G401.6 (cell line): ENCODE measurements at regions not wholly inside any gene's neighbourhood (a gene's known extent, or its start where the extent isn't known, plus 50 kb on each side); places are given as distances from the start of the nearest gene placed in this dataset.

Experiments
- FAIRE-seq: peaks from 2 replicates; lab custom pipeline; 2012; peaks lifted over from hg19 to GRCh38; lab: Jason Lieb, UNC

GRCh38 chr2:64769392-64770044 is 115.8 kb upstream of the SERTAD2 start:
- FAIRE-seq: no peak

- no peak for FAIRE-seq
These were observed 116.5 kb upstream of the SERTAD2 start for GRCh38 chr2:64770137-64770780.

- FAIRE-seq: no peak
These were observed 117.1 kb upstream of the SERTAD2 start for GRCh38 chr2:64770781-64771334.

GRCh38 chr2:64771737-64772136 is 118.0 kb upstream of the SERTAD2 start:
- FAIRE-seq: no peak

GRCh38 chr2:64773461-64774118 is 119.9 kb upstream of the SERTAD2 start:
- no peak for FAIRE-seq

GRCh38 chr2:64777841-64778240 is 124.1 kb upstream of the SERTAD2 start:
- FAIRE-seq: no peak

- no peak for FAIRE-seq
These were observed 125.5 kb upstream of the SERTAD2 start for GRCh38 chr2:64779117-64779690.

GRCh38 chr2:64780041-64780440 is 126.3 kb upstream of the SERTAD2 start:
- no peak for FAIRE-seq

- no peak for FAIRE-seq
These were observed 128.1 kb upstream of the SERTAD2 start for GRCh38 chr2:64781711-64782390.

GRCh38 chr2:64784168-64785061 is 130.7 kb upstream of the SERTAD2 start:
- FAIRE-seq: no peak

- FAIRE-seq: no peak
These were observed 131.5 kb upstream of the SERTAD2 start for GRCh38 chr2:64785245-64785644.

GRCh38 chr2:64786343-64787018 is 132.8 kb upstream of the SERTAD2 start:
- no peak for FAIRE-seq

- FAIRE-seq: no peak
These were observed 133.3 kb upstream of the SERTAD2 start for GRCh38 chr2:64787019-64787365.

GRCh38 chr2:64787698-64788097 is 134.0 kb upstream of the SERTAD2 start:
- no peak for FAIRE-seq

GRCh38 chr2:64789466-64790320 is 136.0 kb upstream of the SERTAD2 start:
- no peak for FAIRE-seq

- FAIRE-seq: no peak
These were observed 138.6 kb upstream of the SERTAD2 start for GRCh38 chr2:64792300-64792699.

- no peak for FAIRE-seq
These were observed 139.4 kb upstream of the SERTAD2 start for GRCh38 chr2:64792995-64793639.

- no peak for FAIRE-seq
These were observed 140.0 kb upstream of the SERTAD2 start for GRCh38 chr2:64793701-64794100.

- FAIRE-seq: no peak
These were observed 140.8 kb upstream of the SERTAD2 start for GRCh38 chr2:64794426-64794995.
